Mesenchymal stem cell (in vitro differentiated cells and primary cell): ENCODE measurements at regions not wholly inside any gene's neighbourhood (a gene's known extent, or its start where the extent isn't known, plus 50 kb on each side); places are given as distances from the start of the nearest gene placed in this dataset.

Source experiments
- DNase-seq: peaks from one replicate; pipeline ENCODE4 v3.0.0-alpha.2; 2013
- H2AFZ ChIP-seq: one replicate; pipeline ENCODE4 v1.6.1; 2013; ENCODE audit warnings: low read depth, mild to moderate bottlenecking, control low read depth, inconsistent platforms, low read length, moderate library complexity
- H2AK5ac ChIP-seq: 2 replicates; pipeline ENCODE4 v1.6.1; 2013; ENCODE audit warnings: low read length, moderate library complexity, mild to moderate bottlenecking, inconsistent platforms; ENCODE audit not compliant: severe bottlenecking
- H2BK120ac ChIP-seq: one replicate; pipeline ENCODE4 v1.6.1; 2013; ENCODE audit warnings: low read depth, mild to moderate bottlenecking, inconsistent platforms, low read length, moderate library complexity
- H2BK12ac ChIP-seq, 2 experiments: one replicate each; pipeline ENCODE4 v1.6.1; 2013; ENCODE audit warnings: inconsistent platforms in 2 of 2, low read length in 2 of 2, mild to moderate bottlenecking in 2 of 2, moderate library complexity in 2 of 2, control low read depth in 1 of 2
- H2BK15ac ChIP-seq: one replicate; pipeline ENCODE4 v1.6.1; 2013; ENCODE audit warnings: mild to moderate bottlenecking, low read depth, inconsistent platforms; ENCODE audit not compliant: poor library complexity, severe bottlenecking
- H2BK5ac ChIP-seq: 2 replicates; pipeline ENCODE4 v1.6.1; 2013; ENCODE audit warnings: low read depth, mild to moderate bottlenecking, low read length, control low read depth, inconsistent platforms; ENCODE audit not compliant: poor library complexity, severe bottlenecking
- H3K14ac ChIP-seq, 2 experiments: one replicate each; pipeline ENCODE4 v1.6.1; 2013; ENCODE audit warnings: inconsistent platforms in 2 of 2, low read length in 2 of 2, control low read depth in 1 of 2, mild to moderate bottlenecking in 1 of 2, moderate library complexity in 1 of 2
- H3K18ac ChIP-seq, 2 experiments: one replicate each; pipeline ENCODE4 v1.6.1; 2013; ENCODE audit warnings: inconsistent platforms in 2 of 2, low read length in 2 of 2, control low read depth in 1 of 2, low read depth in 1 of 2, mild to moderate bottlenecking in 1 of 2
- H3K23ac ChIP-seq, 2 experiments: one replicate each; pipeline ENCODE4 v1.6.1; 2013; ENCODE audit warnings: inconsistent platforms in 2 of 2, low read length in 2 of 2, mild to moderate bottlenecking in 2 of 2, moderate library complexity in 2 of 2, control low read depth in 1 of 2
- H3K27ac ChIP-seq: 2 replicates; pipeline ENCODE4 v1.5.1; 2013; ENCODE audit warnings: mild to moderate bottlenecking, moderate library complexity, low read length, control low read depth, inconsistent platforms; ENCODE audit not compliant: poor library complexity, severe bottlenecking
- H3K27me3 ChIP-seq, 2 experiments: 2 replicates each; pipeline versions ENCODE4 v1.6.1 to v1.7.0; 2013; ENCODE audit warnings: low read length in 2 of 2, mild to moderate bottlenecking in 2 of 2, moderate library complexity in 2 of 2, control low read depth in 1 of 2, inconsistent platforms in 1 of 2; ENCODE audit not compliant: control insufficient read depth in 1 of 2, insufficient read depth in 1 of 2
- H3K36me3 ChIP-seq, 2 experiments: 2 replicates each; pipeline versions ENCODE4 v1.6.1 to v1.7.0; 2013; ENCODE audit warnings: low read length in 2 of 2, control low read depth in 1 of 2, inconsistent platforms in 1 of 2, low read depth in 1 of 2, mild to moderate bottlenecking in 1 of 2; ENCODE audit not compliant: insufficient read depth in 2 of 2, control insufficient read depth in 1 of 2
- H3K4ac ChIP-seq, 2 experiments: one replicate each; pipeline ENCODE4 v1.6.1; 2013; ENCODE audit warnings: inconsistent platforms in 2 of 2, low read length in 2 of 2, mild to moderate bottlenecking in 2 of 2, moderate library complexity in 2 of 2, control low read depth in 1 of 2, low read depth in 1 of 2
- H3K4me1 ChIP-seq: 2 replicates; pipeline ENCODE4 v1.6.1; 2013; ENCODE audit warnings: low read depth, low read length, control low read depth; ENCODE audit not compliant: control insufficient read depth, insufficient read depth
- H3K4me2 ChIP-seq: 2 replicates; pipeline ENCODE4 v1.6.1; 2013; ENCODE audit warnings: low read length, mild to moderate bottlenecking, inconsistent platforms; ENCODE audit not compliant: poor library complexity, severe bottlenecking
- H3K4me3 ChIP-seq, 2 experiments: 2 replicates each; pipeline versions ENCODE4 v1.5.1 to v1.7.0; 2013; ENCODE audit warnings: low read length in 2 of 2, mild to moderate bottlenecking in 2 of 2, control low read depth in 1 of 2, low read depth in 1 of 2; ENCODE audit not compliant: insufficient read depth in 1 of 2
- H3K79me1 ChIP-seq: replicated peaks from 2 replicates; pipeline ENCODE4 v1.6.1; 2013; ENCODE audit warnings: mild to moderate bottlenecking, control low read depth, low read length, inconsistent platforms; ENCODE audit not compliant: poor library complexity, severe bottlenecking
- H3K9ac ChIP-seq: 2 replicates; pipeline ENCODE4 v1.7.0; 2013; ENCODE audit warnings: mild to moderate bottlenecking, low read length, moderate library complexity
- H3K9me3 ChIP-seq: 2 replicates; pipeline ENCODE4 v1.7.0; 2013; ENCODE audit warnings: mild to moderate bottlenecking, low read length; ENCODE audit not compliant: control insufficient read depth
- H4K8ac ChIP-seq: one replicate; pipeline ENCODE4 v1.6.1; 2013; ENCODE audit warnings: inconsistent platforms, mild to moderate bottlenecking, low read length, moderate library complexity
- H4K91ac ChIP-seq: one replicate; pipeline ENCODE4 v1.6.1; 2013; ENCODE audit warnings: mild to moderate bottlenecking, low read length, inconsistent platforms
- WGBS: methylation state at CpG from one replicate; pipeline ENCODE4 v1.1.7; 2013; ENCODE audit warnings: mixed read lengths; 5-methylcytosine and 5-hydroxymethylcytosine counted together

GRCh38 chr6:91447081-91447480 lies 860.2 kb upstream of the MAP3K7 start:
- Histone ChIP-seq H3K9ac (no peak overlapping the region), H3K36me3 (no peaks in the 10 kb centered on the region), H2BK120ac (no peak overlapping the region), H3K23ac (no peak overlapping the region), H3K18ac (no peak overlapping the region), H4K8ac (no peak overlapping the region), H3K9me3 (no peaks in the 10 kb centered on the region), H3K27ac (no peak overlapping the region), H3K27me3 (no peaks in the 10 kb centered on the region), H2BK15ac (no peak overlapping the region), H2BK5ac (no peak overlapping the region), H2BK12ac (no peak overlapping the region), H3K4me2 (no peak overlapping the region), H4K91ac (no peak overlapping the region), H3K14ac (no peak overlapping the region), H3K4ac (no peak overlapping the region), H2AFZ (no peak overlapping the region), H3K79me1 (no peaks in the 10 kb centered on the region), H2AK5ac (no peak overlapping the region), H3K4me1 (no peaks in the 10 kb centered on the region), H3K4me3 (no peak overlapping the region)
- 80% methylated on average over 2 of the region's 2 CpGs for WGBS
- no peak for DNase-seq

GRCh38 chr6:91443405-91443804 lies 856.5 kb upstream of the MAP3K7 start:
- Histone ChIP-seq H2BK15ac (no peak overlapping the region), H2BK12ac (no peak overlapping the region), H4K8ac (no peak overlapping the region), H3K9me3 (no peaks in the 10 kb centered on the region), H2BK120ac (no peak overlapping the region), H2AK5ac (no peak overlapping the region), H3K27me3 (no peaks in the 10 kb centered on the region), H3K36me3 (no peaks in the 10 kb centered on the region), H3K4me1 (no peaks in the 10 kb centered on the region), H3K9ac (no peak overlapping the region), H3K79me1 (no peaks in the 10 kb centered on the region), H3K4me2 (no peak overlapping the region), H3K4me3 (no peak overlapping the region), H3K27ac (no peak overlapping the region), H2BK5ac (no peak overlapping the region), H2AFZ (no peak overlapping the region), H3K14ac (no peak overlapping the region), H3K23ac (no peak overlapping the region), H3K4ac (no peak overlapping the region), H3K18ac (no peak overlapping the region), H4K91ac (no peak overlapping the region)
- no peak for DNase-seq
- no CpG with 5 or more reads among the region's 1 CpG for WGBS

- H3K4me1 ChIP-seq: no peaks in the 10 kb centered on the region
These were observed 855.5 kb upstream of the MAP3K7 start for GRCh38 chr6:91442342-91442741.

GRCh38 chr6:91438570-91438969 lies 851.7 kb upstream of the MAP3K7 start:
- H2BK120ac ChIP-seq: no peak overlapping the region
- no peaks in the 10 kb centered on the region for H3K36me3 ChIP-seq
- no peak overlapping the region for H2BK5ac ChIP-seq
- no peak overlapping the region for H3K4me3 ChIP-seq
- no peak overlapping the region for H3K18ac ChIP-seq
- H3K9me3 ChIP-seq: no peaks in the 10 kb centered on the region
- H2AFZ ChIP-seq: no peak overlapping the region
- H3K4me2 ChIP-seq: no peak overlapping the region
- 62% methylated on average over 1 of the region's 2 CpGs for WGBS
- DNase-seq: peak; percentile 23
- H2AK5ac ChIP-seq: no peak overlapping the region
- H3K79me1 ChIP-seq: no peaks in the 10 kb centered on the region
- no peak overlapping the region for H2BK15ac ChIP-seq
- no peak overlapping the region for H3K9ac ChIP-seq
- H3K4me1 ChIP-seq: no peaks in the 10 kb centered on the region
- no peak overlapping the region for H3K4ac ChIP-seq
- no peak overlapping the region for H3K27ac ChIP-seq
- H3K27me3 ChIP-seq: no peaks in the 10 kb centered on the region
- no peak overlapping the region for H4K8ac ChIP-seq
- H4K91ac ChIP-seq: no peak overlapping the region
- no peak overlapping the region for H3K14ac ChIP-seq
- H2BK12ac ChIP-seq: no peak overlapping the region
- no peak overlapping the region for H3K23ac ChIP-seq

More at GRCh38 chr6:91442342-91442741, 855.5 kb upstream of the MAP3K7 start:
- DNase-seq: no peak
- no peak overlapping the region for H3K14ac ChIP-seq
- H3K27ac ChIP-seq: no peak overlapping the region
- no peaks in the 10 kb centered on the region for H3K36me3 ChIP-seq
- no peak overlapping the region for H3K18ac ChIP-seq
- H2BK120ac ChIP-seq: no peak overlapping the region
- no peak overlapping the region for H2BK5ac ChIP-seq
- no peak overlapping the region for H4K91ac ChIP-seq
- no peaks in the 10 kb centered on the region for H3K27me3 ChIP-seq
- 97% methylated on average over 2 of the region's 2 CpGs for WGBS
- H4K8ac ChIP-seq: no peak overlapping the region
- H3K4me3 ChIP-seq: no peak overlapping the region
- no peak overlapping the region for H2AFZ ChIP-seq
- no peak overlapping the region for H3K4me2 ChIP-seq
- no peak overlapping the region for H3K9ac ChIP-seq
- no peak overlapping the region for H3K4ac ChIP-seq
- H3K23ac ChIP-seq: no peak overlapping the region
- no peak overlapping the region for H2AK5ac ChIP-seq
- no peak overlapping the region for H2BK12ac ChIP-seq
- H2BK15ac ChIP-seq: no peak overlapping the region
- no peaks in the 10 kb centered on the region for H3K79me1 ChIP-seq
- H3K9me3 ChIP-seq: no peaks in the 10 kb centered on the region
